ENCODE measurements at regions not wholly inside any gene's neighbourhood (a gene's known extent, or its start where the extent isn't known, plus 50 kb on each side); places are given as distances from the start of the nearest gene placed in this dataset.
"Not testable (repeated sequence)": the region's sequence is repeated elsewhere in the genome, so short reads cannot be mapped to it uniquely, and the experiment has no call there.

DNA sequence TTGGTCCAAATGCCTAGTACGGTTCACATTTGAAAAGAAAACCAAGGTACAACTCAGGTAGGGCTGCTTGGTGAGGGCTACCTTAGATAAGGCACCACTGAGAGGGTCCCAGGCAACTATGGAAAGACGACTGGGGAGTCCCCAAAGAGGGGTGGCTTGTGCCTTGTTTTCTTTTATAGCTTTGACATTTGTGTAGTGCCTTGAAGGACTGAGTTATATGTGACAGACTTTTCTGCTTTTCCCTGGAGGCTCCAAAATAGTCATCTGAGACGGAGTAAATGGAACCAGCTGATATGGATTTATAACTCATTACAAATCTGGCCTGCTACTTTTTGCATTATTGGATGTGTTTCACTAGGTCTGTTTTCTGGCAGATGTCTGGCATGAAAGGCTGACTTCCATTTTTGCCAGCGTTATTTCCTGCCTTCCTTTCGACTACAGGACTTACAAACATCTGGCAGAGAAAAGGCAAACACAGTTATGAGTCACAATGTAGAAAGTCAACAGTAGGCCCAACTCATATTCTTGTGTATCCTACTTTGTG is 88.2 kb upstream of the IMMP2L start:
- no peak for TF ChIP-seq CTCF (IDR thresholded peaks at IDR 0.05; ENCODE audit: control extremely low read depth, extremely low read depth, low read depth, missing control alignments)
- CTCF ChIA-PET: no interaction called here
- no peak for DNase-seq (ENCODE audit: extremely low spot score)
- POLR2A ChIA-PET: no interaction called here

DNA sequence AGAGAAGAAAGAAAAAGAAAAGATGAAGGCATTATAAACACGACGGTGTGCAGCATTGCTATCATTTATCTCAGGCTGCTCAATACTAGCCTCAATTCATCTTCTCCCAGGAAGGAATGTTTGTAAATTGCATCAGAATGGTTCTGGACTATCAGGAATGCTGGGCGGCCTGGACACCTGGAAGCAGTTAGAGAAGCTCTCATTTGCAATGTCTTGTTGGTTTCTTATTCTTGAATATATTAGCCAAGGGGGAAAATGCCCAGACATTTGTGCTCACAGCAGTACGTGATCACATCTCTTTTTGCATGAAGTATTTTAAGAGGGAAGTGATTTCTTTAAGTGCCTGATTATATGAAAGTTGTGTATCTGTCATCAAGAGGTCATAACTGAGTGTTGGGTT is 85.6 kb upstream of the IMMP2L start:
- ChIA-PET POLR2A (no interaction called here), CTCF (no interaction called here)
- no peak for DNase-seq (ENCODE audit: extremely low spot score)
- TF ChIP-seq CTCF (IDR thresholded peaks at IDR 0.05; ENCODE audit: control extremely low read depth, extremely low read depth, low read depth, missing control alignments): no peak

DNA sequence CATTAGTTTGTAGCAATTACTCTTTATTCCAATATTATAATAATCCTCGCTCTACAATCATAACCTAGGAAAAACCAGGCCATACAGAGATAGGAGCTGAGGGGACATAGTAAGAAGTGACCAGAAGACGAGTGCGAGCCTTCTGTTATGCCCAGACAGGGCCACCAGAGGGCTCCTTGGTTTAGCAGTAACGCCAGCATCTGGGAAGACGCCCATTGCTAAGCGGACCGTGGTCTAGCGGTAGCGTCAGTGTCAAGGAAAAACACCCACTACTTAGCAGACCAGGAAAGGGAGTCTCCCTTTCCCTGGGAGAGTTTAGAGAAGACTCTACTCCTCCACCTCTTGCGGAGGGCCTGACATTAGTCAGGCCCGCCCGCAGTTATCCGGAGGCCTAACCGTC is 82.3 kb upstream of the IMMP2L start:
- CTCF ChIA-PET: interaction anchor here (0.9 kb wide), 1 partner anchor 65 kb away, joined by 3 read pairs; no protein-coding TSS in a partner anchor
- DNase-seq (ENCODE audit: extremely low spot score); POLR2A ChIA-PET: not testable (repeated sequence)

GRCh38 chr7:111642373-111642772 is 80.1 kb upstream of the IMMP2L start:
- TF ChIP-seq CTCF (IDR thresholded peaks at IDR 0.05; ENCODE audit: control extremely low read depth, extremely low read depth, low read depth, missing control alignments): no peak
- CTCF ChIA-PET: no interaction called here

GRCh38 chr7:111640416-111640815 is 78.1 kb upstream of the IMMP2L start:
- no peak for TF ChIP-seq CTCF (IDR thresholded peaks at IDR 0.05; ENCODE audit: control extremely low read depth, extremely low read depth, low read depth, missing control alignments)
- ChIA-PET CTCF (no interaction called here), POLR2A (no interaction called here)
- DNase-seq (ENCODE audit: extremely low spot score): no peak

More at GRCh38 chr7:111642373-111642772, 80.1 kb upstream of the IMMP2L start:
- POLR2A ChIA-PET: no interaction called here
- DNase-seq (ENCODE audit: extremely low spot score): no peak

DNA sequence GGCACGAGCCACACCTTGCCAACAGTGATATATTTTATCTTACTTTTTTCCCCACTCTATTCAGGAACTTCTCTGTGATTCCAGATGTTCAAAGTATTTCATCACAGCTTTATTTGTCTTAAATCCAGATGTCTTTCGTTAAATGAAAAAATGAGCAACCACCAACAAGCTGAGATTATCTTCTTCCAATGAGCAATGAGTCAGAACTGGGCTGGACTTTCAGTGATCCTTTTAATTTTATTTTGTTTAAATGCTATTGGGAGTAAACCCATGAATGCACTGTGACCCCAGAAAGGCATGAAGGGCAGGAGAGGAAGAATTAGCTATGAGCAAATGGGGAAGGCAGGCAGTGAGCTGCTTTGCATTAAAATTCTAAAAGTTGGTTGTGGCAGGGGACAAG is 77.6 kb upstream of the IMMP2L start:
- no peak for TF ChIP-seq CTCF (IDR thresholded peaks at IDR 0.05; ENCODE audit: control extremely low read depth, extremely low read depth, low read depth, missing control alignments)
- ChIA-PET CTCF (no interaction called here), POLR2A (no interaction called here)
- DNase-seq (ENCODE audit: extremely low spot score): no peak

- no peak for DNase-seq (ENCODE audit: extremely low spot score)
- no peak for TF ChIP-seq CTCF (IDR thresholded peaks at IDR 0.05; ENCODE audit: control extremely low read depth, extremely low read depth, low read depth, missing control alignments)
- CTCF ChIA-PET: no interaction called here
These were observed 75.8 kb upstream of the IMMP2L start for GRCh38 chr7:111638078-111638477.

More at GRCh38 chr7:111638078-111638477, 75.8 kb upstream of the IMMP2L start:
- POLR2A ChIA-PET: no interaction called here
